Stimulated activated CD8-positive, alpha-beta memory T cell treated with anti-CD3 and anti-CD28 coated beads, Interleukin-4, amount 100 ng/mL, for 1 hour (primary cell): ENCODE measurements at regions not wholly inside any gene's neighbourhood (a gene's known extent, or its start where the extent isn't known, plus 50 kb on each side); places are given as distances from the start of the nearest gene placed in this dataset.
A peak's percentile ranks its signal among the peaks of the same experiment; 100 is the strongest.
"Not testable (repeated sequence)": the region's sequence is repeated elsewhere in the genome, so short reads cannot be mapped to it uniquely, and the experiment has no call there.

Source experiments
- DNase-seq, 2 donors: peaks; one replicate each; pipeline ENCODE4 v3.0.0-alpha.2; 2020; ENCODE audit warnings: low read depth in 2 of 2, low spot score in 1 of 2

DNA sequence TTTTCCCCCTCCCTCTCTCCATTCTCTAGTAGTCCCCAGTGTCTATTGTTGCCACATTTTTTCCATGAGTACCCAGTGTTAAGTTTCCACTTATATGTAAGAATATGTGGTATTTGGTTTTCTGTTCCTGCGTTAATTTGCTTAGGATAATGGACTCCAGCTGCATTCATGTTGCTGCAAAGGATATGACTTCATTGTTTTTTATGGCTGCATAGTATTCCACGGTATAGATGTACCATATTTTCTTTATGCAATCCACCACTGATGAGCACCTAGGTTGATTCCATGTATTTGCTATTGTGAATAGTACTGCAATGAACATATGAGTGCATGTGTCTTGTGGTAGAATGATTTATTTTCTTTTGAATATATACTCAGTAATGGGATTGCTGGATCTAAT is 77.4 kb upstream of the MEGF10 start:
- DNase-seq: no peak

- DNase-seq: no peak
Measured at GRCh38 chr5:127216143-127216542, 74.5 kb upstream of the MEGF10 start.

DNA sequence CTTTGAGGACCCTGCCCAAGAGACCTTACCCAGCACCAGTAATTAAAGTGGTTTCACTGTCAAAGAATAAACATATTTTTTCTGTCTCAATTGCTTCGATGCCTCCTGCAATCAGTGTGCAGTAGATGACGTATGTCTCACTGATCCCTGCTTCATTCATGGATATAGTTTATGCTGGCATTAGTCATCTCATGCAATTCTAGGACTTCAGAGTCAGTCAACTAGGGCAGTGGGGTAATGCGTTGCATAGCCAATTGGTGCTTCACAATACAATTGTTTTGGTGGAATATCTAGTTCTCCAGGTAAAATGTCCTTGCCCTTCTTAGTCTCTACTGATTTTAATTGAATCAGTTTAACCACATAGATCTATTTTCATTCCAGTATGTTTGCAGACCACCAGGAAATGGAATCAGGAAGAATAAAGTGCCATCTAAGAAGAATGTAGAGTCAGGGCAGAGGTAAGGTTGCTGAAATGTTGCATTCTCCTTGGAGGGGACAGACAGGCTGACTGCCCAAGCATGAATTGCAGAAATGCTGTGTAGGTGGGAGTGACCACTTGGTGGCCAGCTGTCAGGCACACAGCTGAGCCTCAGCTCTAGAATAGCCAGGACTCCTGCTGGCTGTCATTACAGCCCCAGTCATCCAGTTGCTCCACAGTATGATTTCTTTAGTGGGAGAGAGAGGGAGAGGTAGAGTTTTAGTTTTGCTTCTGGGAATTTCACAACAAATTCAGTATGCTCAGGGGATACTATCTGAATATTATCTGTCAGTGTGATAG is 73.5 kb upstream of the MEGF10 start:
- no peak for DNase-seq

- DNase-seq: not testable (repeated sequence)
Measured at GRCh38 chr5:127221936-127222335, 68.7 kb upstream of the MEGF10 start.

- DNase-seq: not testable (repeated sequence)
Measured at GRCh38 chr5:127222571-127223156, 67.9 kb upstream of the MEGF10 start.

- DNase-seq: no peak
Measured at GRCh38 chr5:127223256-127223974, 67.2 kb upstream of the MEGF10 start.

DNA sequence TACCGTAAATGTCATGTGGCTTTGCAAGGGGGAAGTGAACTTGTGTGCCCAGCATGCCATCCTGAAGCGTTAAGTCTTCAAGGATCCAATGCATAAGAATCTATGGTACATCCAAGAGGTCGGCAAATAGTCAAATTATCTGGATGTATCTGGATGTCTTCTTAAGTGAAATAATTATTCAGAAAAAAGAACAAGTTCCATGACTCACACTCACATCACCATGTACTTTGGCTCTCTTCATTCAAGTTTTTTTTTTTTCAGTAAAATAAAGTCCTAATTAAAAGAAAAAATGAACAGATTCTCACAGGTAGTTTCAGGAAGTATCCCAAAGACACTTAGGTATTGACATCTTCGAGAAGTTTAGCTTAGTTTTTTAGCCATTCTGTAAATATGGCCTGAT is 62.7 kb upstream of the MEGF10 start:
- no peak for DNase-seq

DNA sequence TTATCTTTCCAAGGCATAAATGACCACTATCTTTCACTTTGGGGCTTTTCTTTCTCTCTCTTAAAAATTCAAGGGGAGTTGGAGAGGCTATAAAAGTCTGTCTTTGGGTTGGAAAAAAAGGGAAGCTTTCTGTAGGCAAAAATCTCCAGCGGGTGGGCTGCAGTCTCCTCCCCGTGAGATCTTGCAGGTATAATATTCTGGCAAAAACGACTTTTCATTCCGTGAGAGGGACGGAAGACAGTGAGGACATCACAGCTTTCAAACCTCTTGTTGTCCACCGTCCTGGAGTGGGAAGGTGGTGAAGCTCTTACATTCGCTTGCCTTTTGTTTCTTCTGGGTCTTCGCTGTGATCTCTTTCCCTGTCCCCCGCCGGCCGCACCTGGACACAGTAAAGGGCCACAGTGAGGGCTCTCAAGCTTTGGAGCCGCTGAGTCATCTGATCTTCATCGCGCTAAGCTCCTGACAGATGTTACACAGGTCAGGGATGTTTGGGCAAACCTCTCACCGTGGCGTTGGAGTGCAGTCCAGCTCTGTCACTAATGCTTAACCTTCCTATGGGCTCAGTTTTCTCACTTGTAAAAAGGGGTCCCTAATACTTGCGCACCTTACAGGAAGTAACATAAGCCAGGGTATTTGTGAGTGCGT is 61.9 kb upstream of the MEGF10 start:
- DNase-seq: no peak

DNA sequence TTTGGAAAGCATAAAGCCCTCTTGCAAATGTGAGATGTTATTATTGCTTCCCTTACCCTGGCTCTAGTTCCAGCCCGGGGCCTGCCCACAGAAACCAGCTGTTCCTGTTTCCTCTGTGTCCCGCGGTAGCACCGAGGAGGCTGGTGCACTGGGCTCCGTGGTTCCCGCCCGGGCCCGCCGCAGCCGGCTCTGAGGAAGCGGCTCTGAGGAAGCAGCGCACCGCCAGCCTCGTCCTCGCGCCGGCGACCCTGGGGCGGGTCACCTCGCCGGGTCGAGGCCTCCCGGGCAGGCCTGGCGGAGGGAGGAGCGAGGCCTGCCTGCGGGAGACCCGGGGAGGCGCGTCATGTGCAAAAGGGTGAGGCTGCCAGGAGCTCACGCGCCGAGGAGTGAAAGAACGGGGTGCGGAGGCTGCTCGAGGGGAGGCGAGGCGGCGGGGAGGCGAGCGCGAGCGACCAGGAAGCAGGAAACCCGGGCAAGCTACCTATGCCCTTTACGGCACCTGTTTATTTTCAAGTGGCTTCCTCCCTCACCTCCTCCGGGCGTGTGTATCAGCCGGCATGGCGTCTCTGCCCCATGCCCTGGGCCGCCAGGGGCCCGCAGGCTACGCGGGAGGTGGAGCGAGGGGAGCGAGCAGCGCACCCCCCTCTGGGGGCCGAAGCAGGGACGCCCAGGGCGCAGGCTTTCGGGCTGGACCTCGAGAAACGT is 61.3 kb upstream of the MEGF10 start:
- DNase-seq: peak in 1 of 2 donors; percentile 8

GRCh38 chr5:127231118-127231517 is 59.5 kb upstream of the MEGF10 start:
- DNase-seq: no peak

DNA sequence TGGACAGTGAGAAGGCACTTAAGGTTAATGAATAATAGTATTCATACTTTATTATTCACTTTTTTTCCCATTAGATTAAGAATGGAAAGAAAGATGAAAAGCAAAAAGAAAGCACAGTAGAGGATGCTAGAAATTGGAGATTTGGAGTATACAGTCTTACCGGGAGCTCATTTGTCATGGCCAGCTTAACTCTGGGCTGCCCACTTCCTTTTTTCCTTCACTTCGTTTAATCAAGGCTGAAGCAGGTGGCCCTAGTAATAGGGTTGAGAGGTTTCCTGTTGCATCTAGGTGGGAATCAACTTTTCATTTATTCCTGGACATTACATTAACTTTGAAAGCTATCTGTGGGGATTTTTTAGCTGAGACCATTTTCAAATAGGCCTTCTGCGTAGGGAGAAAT is 57.0 kb upstream of the MEGF10 start:
- no peak for DNase-seq

DNA sequence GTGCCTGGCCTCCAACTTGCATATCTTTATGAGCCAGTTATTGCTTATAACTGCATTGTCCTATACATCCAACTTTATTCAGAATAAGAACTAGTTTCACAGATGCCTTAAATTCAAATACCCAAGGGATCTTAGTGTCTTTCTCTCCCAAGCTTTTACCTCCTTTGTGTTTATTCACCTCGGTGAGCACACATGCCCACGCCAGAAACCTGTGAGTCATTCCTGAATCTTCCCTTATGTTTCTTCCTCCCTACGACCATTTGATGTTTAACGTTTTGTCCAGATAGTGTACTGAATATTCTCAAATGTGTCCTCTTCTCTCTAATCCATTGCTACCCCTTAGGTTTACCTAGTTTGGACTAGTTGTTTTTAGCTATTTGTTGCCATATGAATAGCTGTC is 55.5 kb upstream of the MEGF10 start:
- DNase-seq: no peak

DNA sequence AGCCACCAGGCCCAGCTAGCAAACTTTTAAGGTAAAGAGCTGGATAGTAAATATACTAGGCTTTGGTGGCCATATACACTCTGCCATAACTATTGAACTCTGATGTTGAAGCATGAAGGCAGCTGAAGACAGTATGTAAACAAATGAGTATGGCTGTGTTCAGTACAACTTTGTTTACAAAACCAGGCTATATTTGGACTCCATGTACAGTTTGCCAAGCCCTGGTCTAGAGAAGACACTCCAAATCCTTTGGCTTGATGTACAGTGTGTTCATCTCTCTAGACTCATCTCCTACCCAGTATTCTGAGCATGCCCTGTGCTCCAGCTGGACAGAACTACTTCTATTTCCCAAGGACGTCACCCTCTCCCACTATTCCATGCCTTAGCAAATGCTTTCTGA is 54.3 kb upstream of the MEGF10 start:
- no peak for DNase-seq
